CD1c-positive myeloid dendritic cell (primary cell): ENCODE measurements at regions not wholly inside any gene's neighbourhood (a gene's known extent, or its start where the extent isn't known, plus 50 kb on each side); places are given as distances from the start of the nearest gene placed in this dataset.
"Not testable (repeated sequence)": the region's sequence is repeated elsewhere in the genome, so short reads cannot be mapped to it uniquely, and the experiment has no call there.

Experiments
- DNase-seq: peaks from one replicate; pipeline ENCODE4 v3.0.0-alpha.2; 2016; ENCODE audit errors: extremely low spot score

DNA sequence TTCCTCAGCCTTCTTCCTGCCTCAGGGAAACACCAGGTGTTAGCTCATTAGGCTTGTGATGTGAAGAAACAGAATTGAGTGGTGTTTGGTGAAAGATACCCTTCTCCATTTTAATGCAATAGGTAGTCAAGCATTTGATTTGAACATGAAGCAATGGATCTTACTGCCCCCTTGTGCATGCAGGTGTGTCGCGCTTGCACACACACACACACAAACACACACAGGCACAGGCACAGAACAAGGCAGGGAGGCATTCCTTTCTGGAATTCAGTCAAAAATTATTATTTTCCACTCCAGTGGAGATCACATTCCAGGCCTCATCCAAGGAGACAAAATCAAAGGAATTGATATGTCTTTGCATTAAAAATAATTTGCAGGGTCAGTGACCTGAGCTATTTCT is 667.0 kb upstream of the MARCKS start:
- no peak for DNase-seq

DNA sequence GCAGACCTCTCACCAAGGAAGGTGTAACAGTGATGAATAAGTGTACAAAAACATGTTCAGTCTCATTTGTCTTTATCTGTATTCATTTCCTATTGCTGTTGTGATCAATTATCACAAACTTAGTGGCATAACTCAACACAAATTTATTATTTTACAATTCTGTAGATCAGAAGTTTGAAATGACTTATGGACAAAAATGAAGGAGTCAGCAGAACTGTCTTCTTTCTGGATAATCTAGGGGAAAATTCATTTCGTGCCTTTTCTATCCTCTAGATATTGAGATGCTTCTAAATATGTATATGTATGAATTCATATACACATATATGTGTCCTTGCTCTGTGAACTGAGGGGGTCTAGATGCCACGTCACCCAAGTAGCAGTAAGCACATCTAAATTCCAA is 663.1 kb upstream of the MARCKS start:
- DNase-seq, result no peak

DNA sequence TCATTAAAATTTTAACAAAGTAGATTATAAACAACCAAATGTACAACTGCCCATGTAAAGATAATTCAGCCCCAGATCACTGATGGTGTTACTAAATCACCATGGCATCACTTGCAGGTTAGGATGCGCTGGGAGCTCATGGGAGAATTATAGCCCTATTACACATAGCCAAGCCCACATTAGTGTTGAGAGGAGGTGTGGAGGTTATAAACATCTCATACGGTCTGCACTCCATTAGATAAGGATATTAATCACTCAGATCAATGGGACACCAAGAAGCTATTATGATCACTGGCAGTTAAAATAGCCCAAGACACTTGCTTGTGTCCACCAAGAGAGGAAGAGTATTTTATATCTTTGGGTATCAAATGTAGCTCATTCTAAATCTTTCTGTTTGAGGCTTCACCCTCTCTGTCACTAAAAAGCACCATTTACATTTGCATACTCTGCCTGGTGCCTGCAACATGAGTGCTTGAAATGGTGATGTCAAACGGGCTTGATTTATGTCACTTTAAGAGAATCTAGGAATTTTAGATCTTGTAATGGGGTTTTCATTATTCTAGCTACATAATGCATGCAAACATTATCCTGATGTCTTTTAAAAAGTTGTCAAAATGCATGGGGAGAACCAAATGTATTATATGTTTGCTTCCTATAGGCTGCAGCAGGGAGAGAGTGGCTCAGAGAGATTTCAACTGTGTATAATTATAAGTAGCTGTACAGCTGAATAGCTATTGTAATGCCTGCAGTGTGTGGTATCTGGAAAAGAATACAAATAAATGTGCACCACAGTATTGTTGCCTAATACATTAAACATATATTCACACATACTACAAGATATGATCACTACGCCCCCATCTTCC is 654.1 kb upstream of the MARCKS start:
- no peak for DNase-seq

DNA sequence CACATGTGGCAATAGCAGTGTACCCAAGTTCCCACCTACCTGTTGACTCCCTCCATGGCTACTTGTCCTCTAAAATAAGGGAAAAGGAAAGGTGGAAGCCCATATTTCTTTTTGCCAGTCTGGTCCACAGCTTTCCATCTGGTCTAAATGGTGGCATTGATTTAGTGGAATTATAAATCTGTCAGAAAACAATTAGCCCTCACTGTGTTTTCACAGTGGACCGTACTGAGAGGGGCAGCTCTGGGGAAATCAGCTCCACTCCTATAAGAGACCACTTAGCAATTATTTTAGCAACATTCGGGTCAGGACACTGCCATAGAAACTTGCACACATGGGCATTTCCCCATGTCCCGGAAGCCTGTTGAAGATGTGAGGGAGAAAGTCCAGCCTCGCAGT is 653.4 kb upstream of the MARCKS start:
- DNase-seq, result no peak

DNA sequence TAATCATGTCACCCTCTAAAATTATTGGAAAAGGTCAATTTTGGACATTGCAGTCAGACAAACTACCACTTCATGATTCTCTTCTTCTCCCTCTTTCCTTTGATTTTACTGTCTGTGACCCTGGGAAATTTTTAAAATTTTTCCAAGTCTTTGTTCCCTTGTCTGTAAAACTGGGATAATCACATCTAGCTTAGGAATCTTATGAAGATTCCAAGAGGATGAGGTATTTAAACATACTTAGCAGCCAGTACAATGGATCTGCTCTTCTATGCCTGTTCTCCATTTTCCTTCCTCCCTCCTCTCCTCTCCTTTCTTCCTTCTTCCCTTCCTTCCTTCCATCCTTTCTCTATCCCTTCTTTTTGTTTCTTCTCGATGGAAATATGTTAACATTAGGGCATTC is 651.6 kb upstream of the MARCKS start:
- DNase-seq, result no peak

DNA sequence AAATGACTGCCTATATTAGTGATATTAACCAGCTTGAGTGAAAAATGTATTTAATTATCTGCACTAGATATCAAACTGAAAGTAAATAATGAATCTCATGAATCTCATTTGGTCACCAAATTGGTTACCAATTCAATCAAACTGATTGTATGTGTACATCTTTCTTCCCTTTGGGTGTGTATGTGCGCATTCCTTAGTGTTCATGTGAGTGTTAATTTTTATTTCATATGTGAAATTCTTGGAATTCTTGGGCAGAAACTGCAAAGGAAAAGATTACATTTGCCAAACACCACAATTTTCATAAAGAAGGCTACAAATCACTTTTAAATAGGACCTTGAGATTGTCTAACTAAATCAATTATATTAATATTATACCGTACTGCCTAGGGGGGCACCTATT is 648.4 kb upstream of the MARCKS start:
- no peak for DNase-seq

DNA sequence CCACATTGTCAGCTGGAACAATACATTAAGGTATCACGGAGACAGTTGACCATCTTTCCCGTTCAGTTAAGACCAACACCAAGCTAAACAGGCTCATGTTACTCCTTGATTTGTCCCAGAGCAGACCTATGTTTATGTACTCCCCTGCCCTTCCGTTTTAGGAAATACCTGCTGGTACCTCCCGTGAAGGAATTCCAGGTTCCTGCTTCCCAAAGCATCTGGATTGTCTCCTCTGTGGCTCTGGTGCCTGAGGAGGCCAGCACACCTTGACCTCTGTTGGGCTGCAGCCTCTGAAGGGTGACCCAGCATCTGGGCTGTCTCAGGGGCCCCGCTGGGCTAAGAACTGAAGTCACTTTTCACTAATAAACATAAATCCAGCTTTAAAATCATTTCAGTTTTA is 647.8 kb upstream of the MARCKS start:
- DNase-seq, result no peak

DNA sequence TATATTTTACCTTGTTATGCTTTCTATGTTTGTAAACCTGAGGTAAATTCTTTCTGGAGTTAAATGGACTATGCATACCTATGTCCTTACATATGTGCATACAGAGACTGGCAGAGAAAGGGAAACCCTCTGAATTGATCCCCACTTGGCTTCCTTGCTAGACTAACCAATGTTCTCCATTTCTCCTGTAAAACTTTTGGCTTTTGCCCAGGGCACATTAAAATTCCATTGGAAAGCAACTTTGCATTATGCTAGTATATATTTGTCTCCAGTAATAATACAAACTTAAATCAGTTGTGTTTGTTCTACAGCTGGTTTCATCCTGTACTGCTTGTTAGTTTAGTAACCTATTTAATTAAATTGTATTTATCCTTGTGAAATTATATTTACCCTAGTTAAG is 646.0 kb upstream of the MARCKS start:
- DNase-seq, result no peak

DNA sequence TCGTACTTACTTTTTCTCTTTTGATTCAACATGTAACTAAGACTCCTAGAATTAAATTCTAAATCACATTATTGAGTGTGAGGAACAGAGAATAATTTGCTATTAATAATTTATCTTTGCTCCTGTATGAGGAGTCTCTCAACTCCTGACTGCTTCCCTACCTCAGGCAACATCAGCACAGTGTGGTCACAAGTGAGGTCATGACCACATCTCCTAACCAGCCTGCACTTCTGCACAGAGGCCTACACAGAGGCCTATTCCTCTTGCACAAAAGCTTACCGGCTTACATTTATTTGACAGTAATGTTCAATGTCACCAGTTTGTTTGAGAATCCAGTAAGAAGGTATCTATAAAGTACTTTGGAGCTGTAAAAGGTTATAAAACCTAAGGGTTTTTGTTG is 637.4 kb upstream of the MARCKS start:
- no peak for DNase-seq

DNA sequence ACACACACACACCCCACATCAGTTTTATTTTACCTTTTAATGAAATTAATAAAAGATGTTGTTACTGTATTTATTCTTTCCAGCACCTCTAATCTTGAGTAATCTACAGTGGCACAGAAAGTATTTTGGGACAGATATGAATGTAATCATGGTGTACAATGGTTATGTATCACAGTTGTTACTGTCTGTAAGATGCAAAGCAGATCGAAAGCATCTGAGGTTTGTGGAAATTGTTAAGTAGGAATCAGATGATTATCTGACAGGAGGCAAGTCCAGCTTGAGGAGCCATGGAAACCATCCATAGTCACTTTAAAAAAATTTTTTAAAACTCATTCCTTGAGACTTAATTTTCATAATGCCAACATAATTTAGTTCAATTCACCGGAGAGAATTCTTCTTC is 636.3 kb upstream of the MARCKS start:
- no peak for DNase-seq

DNA sequence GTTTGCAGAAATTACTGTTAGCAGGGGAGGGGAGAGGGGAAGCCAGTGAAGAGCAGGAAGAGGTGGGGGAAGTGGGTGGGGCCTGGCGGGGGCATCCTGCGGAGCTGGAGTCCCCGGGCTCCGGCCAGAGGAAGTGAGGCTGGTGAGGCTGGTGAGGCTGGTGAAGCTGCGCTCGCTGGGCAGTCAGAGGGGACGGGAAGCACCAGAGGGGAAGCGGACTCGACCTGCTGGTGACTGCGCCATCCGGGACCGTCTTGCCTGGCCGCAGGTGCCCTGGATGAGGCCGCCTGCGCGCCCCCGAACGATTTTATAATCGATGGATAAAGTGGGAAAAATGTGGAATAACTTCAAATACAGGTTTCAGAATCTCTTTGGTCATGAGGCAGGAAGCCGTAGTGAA is 635.3 kb upstream of the MARCKS start:
- no peak for DNase-seq

DNA sequence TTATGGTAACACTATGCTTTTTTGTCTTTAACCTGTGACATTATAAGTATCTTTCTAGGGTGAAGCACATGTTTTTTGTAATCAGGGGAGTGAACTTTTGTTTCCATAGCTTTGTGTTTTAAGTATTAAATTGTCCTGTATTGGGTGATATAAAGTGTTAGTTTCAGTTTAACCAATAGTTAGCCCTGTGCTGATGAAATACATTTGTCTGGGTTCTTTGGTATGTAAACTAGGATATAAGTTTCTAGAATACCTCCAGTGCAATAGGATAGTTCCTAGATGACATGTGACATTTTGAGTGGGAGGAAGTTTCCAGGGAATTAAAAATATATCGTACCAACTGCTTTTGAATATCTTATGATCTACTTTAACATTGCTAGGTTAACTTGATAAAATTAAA is 611.0 kb upstream of the MARCKS start:
- DNase-seq, result no peak

DNA sequence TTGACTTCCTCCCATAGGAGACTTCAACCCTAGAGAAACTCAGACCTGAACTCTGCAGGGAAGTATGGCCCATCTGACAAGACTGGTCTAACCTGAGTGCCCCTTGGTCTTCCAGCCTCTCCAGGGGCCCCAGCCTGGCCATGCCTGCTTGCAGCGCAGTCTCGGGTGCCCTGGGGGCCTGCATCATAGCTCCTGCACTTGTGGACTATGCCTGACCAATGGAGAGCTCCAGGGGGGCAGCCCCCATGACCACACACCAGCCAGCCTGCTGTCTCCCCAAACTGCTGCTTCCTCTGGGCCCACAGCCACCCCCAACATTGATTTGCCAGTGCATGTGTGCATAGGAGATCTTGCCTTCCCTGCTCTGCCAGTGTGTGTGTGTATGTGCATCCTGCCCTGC is 608.6 kb upstream of the MARCKS start:
- DNase-seq, result no peak

DNA sequence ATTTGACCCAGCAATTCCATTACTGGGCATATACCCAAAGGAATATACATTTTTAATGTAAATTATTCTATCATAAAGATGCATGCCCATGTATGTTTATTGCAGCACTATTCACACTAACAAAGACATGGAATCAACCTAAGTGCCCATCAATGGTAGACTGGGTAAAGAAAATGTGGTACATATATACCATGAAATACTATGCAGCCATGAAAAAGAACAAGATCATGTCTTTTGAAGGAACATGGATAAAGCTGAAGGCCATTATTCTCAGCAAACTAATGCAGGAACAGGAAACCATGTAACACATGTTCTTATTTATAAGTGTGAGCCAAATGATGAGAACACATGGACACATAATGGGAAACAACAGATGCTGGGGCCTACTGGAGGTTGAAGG is 603.0 kb upstream of the MARCKS start:
- DNase-seq, result not testable (repeated sequence)

DNA sequence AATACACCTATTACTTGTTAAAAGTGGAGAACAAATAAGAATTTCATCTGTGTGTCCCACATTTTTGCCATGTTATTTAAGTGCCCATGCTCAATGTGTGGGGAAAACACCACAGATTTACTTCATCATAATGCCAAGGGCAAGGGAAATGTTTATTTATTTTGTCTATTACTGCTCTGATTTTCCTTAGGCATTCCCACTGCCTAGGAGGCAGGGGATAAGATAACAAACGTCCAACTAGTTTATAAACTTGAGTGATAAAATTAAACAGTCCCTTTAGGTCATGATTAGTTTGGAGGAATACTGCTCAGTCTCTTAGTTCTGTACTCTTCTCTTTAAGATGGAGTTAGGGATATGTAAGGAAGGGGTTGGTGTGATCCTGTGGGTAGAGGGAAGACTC is 598.4 kb upstream of the MARCKS start:
- DNase-seq, result no peak

DNA sequence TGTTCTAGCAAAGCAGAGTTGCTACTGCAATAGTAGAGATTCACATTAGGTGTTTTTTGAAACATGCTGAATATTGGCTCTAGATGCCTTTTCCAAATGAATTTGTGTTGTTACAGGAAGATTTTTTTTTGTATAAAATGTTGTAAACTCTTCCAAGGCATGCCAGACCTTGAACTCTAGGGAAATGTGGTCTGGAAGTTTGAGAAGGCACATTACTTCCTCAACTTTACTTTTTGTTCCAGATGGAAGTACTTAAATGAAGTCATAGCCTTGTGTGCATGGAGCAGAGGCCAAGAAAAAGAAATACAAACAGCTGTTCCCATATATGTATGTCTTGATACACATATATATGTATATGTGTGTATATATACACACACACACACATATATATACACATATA is 585.7 kb upstream of the MARCKS start:
- no peak for DNase-seq

DNA sequence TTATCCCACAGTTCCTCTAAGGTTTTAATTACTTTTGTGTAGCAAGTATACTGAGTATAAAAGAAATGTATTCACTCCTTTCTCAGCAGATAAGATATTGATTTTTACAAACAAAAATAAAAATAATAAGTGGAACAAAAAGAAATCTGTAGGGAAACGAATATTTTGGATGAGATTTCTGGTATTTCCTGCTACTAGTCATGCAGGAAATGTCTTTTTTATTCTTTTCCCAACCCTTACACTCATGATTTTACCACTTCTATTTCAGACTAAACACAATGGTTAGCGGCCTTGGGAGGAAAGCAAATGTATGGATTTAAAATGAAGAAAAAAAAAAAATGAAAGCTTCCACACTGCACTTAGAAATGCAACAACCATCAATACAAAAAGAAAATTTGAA is 580.5 kb upstream of the MARCKS start:
- no peak for DNase-seq

DNA sequence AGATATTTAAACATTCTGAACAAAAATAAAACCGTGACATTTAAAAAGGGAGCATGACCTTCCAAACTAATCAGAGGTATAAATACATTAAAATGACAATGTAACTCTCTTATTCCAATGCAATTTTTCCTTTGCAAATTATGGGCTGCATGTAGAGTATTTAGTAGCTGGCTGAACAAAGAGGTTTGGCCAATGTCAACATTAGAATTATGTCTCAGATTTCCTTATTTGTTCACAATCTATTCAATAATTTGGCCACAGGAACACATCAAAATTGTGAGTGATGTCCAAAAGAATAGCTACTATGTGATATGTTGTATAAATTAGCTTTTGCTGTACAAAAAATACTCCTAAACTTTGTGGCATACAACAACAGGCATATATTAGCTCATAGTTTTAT is 580.0 kb upstream of the MARCKS start:
- DNase-seq, result no peak

DNA sequence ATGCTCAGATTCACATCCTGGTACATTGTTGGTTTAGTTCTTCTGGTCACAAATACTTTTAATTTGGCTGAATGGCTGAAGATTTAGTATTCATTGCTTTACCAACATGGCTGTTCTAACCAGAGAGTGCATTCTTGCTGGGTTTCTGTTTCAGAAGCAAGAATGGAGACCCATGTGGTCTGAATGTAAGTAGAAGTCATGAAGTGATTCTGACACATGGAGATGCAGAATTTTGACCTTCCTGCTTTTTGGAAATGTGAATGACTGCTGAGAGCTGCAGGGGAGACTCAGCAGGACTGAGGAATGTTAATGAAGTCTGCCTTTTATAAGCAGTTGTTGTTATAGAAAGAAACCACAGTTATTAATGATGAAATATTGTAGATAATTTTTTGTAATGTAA is 576.1 kb upstream of the MARCKS start:
- no peak for DNase-seq

DNA sequence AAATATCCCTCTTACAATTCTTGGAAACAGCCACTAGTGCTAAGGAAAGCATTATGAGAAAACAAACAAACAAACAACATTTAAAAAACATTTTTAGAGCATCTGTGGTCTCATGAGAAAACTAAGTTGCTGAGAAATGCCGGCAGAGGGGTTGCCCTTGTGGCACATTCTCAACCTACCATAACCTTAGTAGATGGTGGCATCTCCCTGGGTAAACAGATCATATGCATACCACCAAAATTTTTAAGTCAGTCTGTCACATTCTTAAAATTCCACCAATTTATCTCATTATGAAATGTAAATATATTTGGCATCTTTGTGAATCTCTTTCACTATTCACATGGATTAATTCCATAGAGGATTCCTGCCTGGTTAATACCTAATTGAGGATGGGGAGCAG is 575.7 kb upstream of the MARCKS start:
- DNase-seq, result no peak

DNA sequence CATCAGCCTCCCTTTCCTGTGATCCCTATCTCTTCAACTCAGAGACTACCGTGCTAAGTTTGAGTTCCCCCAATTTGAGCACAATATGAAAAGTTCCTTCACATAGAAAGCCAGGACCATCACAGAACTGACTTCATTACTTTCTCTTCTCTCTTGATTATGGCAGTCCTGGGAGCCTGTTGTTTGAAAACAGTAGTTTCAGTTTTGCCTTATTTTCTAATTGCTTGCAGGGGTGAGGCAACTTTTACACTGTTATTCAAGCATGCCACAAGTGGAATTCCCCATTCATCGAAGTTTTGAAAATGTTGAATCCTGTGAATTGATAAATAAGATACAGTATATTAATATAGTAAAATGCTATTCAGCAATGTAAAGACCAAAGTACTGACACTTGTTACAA is 569.7 kb upstream of the MARCKS start:
- no peak for DNase-seq

DNA sequence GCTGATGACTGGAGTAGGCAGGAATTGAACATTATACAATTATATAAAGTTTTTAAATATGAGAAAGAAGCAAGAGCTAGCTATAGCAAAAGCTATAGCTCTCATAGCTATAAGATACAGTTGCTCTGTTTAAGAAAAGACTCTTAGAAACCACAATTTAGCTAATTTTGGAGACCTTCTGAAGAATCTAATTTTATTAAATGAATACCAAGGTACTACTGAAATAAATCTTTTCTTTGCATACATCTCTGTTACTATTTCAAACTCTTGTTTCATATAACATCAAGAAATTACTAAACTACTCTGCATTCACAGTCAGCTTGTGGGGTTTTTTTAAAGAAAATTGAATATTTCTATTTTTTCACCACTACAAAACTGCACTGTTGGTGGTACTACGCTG is 568.7 kb upstream of the MARCKS start:
- DNase-seq, result no peak

DNA sequence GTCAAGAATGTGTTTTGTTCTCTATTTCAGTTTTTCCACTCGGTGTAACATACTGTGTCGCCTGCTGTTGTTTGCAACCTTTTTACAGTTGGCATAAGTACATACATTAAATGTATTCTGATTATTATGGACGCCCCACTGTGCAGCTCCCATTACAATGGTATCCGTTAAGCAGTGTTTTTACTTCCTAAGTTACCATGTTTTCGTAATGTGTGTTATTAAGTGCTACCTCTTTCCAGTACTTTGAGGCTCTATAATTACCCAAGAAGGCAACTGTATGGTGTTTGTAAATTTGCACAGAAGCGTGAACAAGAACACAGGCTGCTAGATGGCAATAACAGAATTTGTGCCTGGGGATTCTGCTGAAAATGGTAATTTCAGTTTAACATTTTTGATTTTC is 568.0 kb upstream of the MARCKS start:
- no peak for DNase-seq

DNA sequence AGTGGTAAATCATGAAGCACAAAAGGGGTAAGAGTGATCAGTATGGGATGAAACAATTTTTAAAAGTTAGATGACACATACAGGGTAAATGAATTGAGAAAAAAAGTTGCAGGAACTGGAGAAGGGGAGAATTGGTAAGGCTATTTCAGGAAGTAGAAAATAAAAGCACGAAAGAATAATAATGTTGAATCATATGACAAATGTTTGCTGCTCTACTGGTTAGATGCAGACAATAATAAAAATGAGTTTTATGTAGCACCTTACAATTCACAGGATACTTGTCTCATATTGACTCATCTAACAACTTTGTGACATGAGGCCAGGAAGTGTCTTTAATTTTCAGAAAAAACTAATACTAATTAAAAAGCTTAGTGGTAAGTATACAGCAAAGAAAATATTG is 566.5 kb upstream of the MARCKS start:
- no peak for DNase-seq
